ENCODE measurements at regions not wholly inside any gene's neighbourhood (a gene's known extent, or its start where the extent isn't known, plus 50 kb on each side); places are given as distances from the start of the nearest gene placed in this dataset.
"Not testable (repeated sequence)": the region's sequence is repeated elsewhere in the genome, so short reads cannot be mapped to it uniquely, and the experiment has no call there.

DNA sequence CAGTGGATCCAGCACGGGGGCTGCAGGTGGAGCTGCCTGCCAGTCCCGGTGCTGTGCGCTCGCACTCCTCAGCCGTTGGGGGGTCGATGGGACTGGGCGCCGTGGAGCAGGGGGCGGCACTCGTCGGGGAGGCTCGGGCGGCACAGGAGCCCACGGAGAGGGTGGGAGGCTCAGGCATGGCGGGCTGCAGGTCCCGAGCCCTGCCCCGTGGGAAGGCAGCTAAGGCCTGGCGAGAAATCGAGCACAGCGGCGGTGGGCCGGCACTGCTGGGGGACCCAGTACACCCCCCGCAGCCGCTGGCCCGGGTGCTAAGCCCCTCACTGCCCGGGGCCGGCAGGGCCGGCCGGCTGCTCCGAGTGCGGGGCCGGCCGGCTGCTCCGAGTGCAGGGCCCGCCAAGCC lies 52.3 kb upstream of the MARK1 start:
- ATAC-seq (ENCODE audit: low FRiP score in 2 of 2), result not testable (repeated sequence)
- 97% methylated on average over 6 to 7 of the region's 35 CpGs for WGBS, 2 donors
- peak in 1 of 2 donors; percentile 80 for DNase-seq

DNA sequence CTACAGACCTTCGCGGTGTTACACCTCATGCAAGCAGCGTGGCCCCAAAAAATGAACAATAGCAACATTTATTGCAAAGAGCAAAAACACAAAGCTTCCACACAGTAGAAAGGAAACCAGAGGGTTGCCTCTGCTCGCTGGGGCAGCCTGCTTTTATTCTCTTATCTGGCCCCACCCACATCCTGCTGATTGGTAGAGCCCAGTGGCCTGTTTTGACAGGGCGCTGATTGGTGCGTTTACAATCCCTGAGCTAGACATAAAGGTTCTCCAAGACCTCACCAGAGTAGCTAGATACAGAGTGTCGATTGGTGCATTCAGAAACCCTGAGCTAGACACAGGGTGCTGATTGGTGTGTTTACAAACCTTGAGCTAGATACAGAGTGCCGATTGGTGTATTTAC lies 52.8 kb upstream of the MARK1 start:
- H3K9me3 ChIP-seq; H3K36me3 ChIP-seq; ATAC-seq (ENCODE audit: low FRiP score in 2 of 2); H3K27ac ChIP-seq; DNase-seq; H3K4me3 ChIP-seq; H3K27me3 ChIP-seq; H3K4me1 ChIP-seq: not testable (repeated sequence)
- WGBS, 2 donors, result 91 to 93% methylated on average over 8 of the region's 8 CpGs

More for the DNA sequence above, 52.3 kb upstream of the MARK1 start:
- not testable (repeated sequence) for H3K9me3 ChIP-seq, H3K27me3 ChIP-seq, H3K4me3 ChIP-seq, H3K4me1 ChIP-seq, H3K36me3 ChIP-seq, H3K27ac ChIP-seq

DNA sequence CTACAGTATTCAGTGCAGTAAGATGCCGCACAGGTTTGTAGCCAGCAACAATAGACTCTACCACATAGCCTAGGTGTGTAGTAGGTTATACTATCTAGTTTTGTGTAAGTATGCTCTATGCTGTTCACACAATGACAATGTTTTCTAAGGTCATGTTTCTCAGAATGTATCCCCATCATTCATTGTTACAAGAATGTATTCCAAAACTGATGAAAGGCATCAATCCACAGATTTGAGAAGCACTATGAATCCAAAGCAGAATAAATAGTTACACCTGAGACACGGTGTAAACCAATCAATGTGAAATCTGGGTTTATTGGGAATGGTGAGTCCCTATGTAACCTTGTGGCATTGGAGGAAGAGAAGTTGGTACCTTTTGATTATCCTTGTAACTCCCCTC lies 54.5 kb upstream of the MARK1 start:
- Histone ChIP-seq H3K4me3 (no peak overlapping the region), H3K27ac (no peak overlapping the region), H3K9me3 (no peaks in the 10 kb centered on the region), H3K4me1 (no peaks in the 10 kb centered on the region), H3K36me3 (no peaks in the 10 kb centered on the region), H3K27me3 (no peaks in the 10 kb centered on the region)
- ATAC-seq (ENCODE audit: low FRiP score in 2 of 2) (no peak), DNase-seq (no peak)
- TF ChIP-seq POLR2A (IDR thresholded peaks at IDR 0.05), result no peak
- TF ChIP-seq, protein P1, sequence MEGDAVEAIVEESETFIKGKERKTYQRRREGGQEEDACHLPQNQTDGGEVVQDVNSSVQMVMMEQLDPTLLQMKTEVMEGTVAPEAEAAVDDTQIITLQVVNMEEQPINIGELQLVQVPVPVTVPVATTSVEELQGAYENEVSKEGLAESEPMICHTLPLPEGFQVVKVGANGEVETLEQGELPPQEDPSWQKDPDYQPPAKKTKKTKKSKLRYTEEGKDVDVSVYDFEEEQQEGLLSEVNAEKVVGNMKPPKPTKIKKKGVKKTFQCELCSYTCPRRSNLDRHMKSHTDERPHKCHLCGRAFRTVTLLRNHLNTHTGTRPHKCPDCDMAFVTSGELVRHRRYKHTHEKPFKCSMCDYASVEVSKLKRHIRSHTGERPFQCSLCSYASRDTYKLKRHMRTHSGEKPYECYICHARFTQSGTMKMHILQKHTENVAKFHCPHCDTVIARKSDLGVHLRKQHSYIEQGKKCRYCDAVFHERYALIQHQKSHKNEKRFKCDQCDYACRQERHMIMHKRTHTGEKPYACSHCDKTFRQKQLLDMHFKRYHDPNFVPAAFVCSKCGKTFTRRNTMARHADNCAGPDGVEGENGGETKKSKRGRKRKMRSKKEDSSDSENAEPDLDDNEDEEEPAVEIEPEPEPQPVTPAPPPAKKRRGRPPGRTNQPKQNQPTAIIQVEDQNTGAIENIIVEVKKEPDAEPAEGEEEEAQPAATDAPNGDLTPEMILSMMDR (IDR thresholded peaks at IDR 0.05), result no peak
- no peak for TF ChIP-seq POLR2AphosphoS5 (IDR thresholded peaks at IDR 0.05)
- TF ChIP-seq EP300 (IDR thresholded peaks at IDR 0.05), result no peak
- WGBS, 2 donors, result 92 to 98% methylated on average over 2 of the region's 2 CpGs

DNA sequence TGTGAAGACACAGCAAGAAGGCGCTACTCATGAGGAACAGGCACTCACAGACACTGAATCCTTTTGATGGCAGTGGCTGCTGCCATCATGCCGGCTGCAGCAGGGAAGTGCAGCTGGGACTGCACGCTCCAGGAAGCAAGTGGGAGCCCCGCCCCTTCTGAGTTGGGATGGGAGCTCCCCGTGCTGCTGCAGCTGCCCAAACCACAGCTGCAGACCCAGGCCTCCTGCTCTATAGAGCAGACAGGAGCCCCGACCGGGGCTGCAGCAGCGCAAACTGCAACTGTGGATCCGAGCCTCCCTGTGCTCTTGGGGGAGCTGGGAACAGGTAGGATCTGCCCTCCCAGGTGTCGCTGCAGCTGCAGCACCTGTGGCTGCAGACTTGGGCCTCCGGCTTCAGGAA lies 65.2 kb upstream of the MARK1 start:
- ATAC-seq (ENCODE audit: low FRiP score in 2 of 2) (no peak), DNase-seq (peak in 1 of 2 donors; percentile 72)
- Histone ChIP-seq H3K9me3 (no peaks in the 10 kb centered on the region), H3K4me3 (no peak overlapping the region), H3K4me1 (peaks cover 0 to 4% (median 0%) of the 10 kb centered on the region in 4 donors), H3K36me3 (no peaks in the 10 kb centered on the region), H3K27ac (no peak overlapping the region), H3K27me3 (no peaks in the 10 kb centered on the region)
- 81 to 94% methylated on average over 3 to 11 of the region's 11 CpGs for WGBS, 2 donors
- TF ChIP-seq EP300 (IDR thresholded peaks at IDR 0.05) (no peak), POLR2AphosphoS5 (IDR thresholded peaks at IDR 0.05) (no peak), POLR2A (IDR thresholded peaks at IDR 0.05) (no peak)
- TF ChIP-seq, protein P1 (IDR thresholded peaks at IDR 0.05), result no peak

DNA sequence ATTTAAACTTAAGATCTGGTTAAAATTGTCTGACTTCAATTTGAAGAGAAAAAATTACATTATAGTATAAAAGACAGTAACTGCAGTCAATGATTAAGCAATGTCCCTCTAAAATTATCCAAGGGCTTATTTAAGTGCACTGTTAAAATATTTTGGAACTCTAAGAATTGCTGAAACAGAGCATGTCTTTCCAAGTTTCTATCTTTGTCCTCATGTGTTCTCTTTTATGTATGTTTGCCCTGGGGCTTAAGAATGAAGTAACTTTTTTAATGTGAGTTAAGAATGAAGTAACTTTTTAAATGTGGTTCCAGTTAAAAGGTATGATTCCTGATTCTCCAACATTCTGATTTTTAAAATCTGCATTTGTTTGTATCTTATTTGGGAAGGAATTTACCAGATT lies 69.0 kb upstream of the MARK1 start:
- DNase-seq (no peak), ATAC-seq (ENCODE audit: low FRiP score in 2 of 2) (no peak)
- TF ChIP-seq POLR2AphosphoS5 (IDR thresholded peaks at IDR 0.05) (no peak), POLR2A (IDR thresholded peaks at IDR 0.05) (no peak), EP300 (IDR thresholded peaks at IDR 0.05) (no peak)
- TF ChIP-seq, protein P1 (IDR thresholded peaks at IDR 0.05), result no peak
- H3K9me3 ChIP-seq, result no peaks in the 10 kb centered on the region
- no peak overlapping the region for H3K27ac ChIP-seq
- H3K36me3 ChIP-seq, result no peaks in the 10 kb centered on the region
- no peaks in the 10 kb centered on the region for H3K27me3 ChIP-seq
- H3K4me1 ChIP-seq, result peaks cover 0 to 4% (median 0%) of the 10 kb centered on the region in 4 donors
- H3K4me3 ChIP-seq, result no peak overlapping the region

DNA sequence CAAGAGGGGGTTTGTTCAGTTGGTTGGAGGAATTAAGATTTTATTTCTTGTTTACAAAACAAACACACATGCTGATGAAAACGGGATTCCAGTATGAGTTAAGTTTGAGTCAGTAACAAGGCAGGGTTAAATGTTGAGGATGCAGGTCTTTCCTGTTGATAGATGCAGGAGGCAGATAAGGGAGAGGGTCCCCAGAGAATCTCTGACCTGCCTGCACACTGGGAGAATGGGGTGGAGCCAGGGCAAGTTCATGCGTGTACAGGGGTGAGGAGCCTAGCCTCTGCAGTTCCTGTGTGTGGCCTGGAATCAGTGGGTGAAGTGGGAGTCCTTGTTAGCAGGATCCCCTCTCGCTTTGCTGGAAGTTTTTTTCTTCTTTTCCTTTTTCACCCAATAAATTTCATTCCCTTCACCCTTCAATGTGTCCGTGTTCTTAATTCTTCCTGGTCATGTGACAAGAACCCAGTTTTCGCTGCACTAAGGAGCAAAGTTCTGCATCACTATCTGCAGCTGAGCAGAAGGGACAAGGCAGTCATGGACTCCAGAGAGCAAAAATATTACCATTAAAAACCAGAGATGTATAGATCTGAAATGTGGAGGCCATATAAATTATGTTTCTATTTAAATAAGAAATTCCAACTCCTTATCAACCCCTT lies 69.9 kb upstream of the MARK1 start:
- TF ChIP-seq, protein P1 (IDR thresholded peaks at IDR 0.05), result no peak
- TF ChIP-seq EP300 (IDR thresholded peaks at IDR 0.05), result no peak
- TF ChIP-seq POLR2AphosphoS5 (IDR thresholded peaks at IDR 0.05), result no peak
- no peak for TF ChIP-seq POLR2A (IDR thresholded peaks at IDR 0.05)
- no peak for ATAC-seq (ENCODE audit: low FRiP score in 2 of 2)
- H3K4me3 ChIP-seq, result no peak overlapping the region
- H3K27me3 ChIP-seq, result no peaks in the 10 kb centered on the region
- H3K9me3 ChIP-seq, result no peaks in the 10 kb centered on the region
- H3K36me3 ChIP-seq, result no peaks in the 10 kb centered on the region
- no peak overlapping the region for H3K27ac ChIP-seq
- no peak for DNase-seq
- whole genome bisulfite sequencing, 2 donors, result 60 to 61% methylated on average over 5 of the region's 5 CpGs
- H3K4me1 ChIP-seq, result peaks cover 0 to 4% (median 0%) of the 10 kb centered on the region in 4 donors

Data from upper lobe of left lung (tissue), 6 donors.